HG03175 (cell line): ENCODE measurements at regions not wholly inside any gene's neighbourhood (a gene's known extent, or its start where the extent isn't known, plus 50 kb on each side); places are given as distances from the start of the nearest gene placed in this dataset.

ENCODE experiments used
- ATAC-seq: cut with Tn5 transposase; IDR thresholded peaks from one replicate; pipeline ENCODE4 v1.9.1; 2021; ENCODE audit warnings: mild to moderate bottlenecking, moderate library complexity; ENCODE audit not compliant: unreplicated experiment

DNA sequence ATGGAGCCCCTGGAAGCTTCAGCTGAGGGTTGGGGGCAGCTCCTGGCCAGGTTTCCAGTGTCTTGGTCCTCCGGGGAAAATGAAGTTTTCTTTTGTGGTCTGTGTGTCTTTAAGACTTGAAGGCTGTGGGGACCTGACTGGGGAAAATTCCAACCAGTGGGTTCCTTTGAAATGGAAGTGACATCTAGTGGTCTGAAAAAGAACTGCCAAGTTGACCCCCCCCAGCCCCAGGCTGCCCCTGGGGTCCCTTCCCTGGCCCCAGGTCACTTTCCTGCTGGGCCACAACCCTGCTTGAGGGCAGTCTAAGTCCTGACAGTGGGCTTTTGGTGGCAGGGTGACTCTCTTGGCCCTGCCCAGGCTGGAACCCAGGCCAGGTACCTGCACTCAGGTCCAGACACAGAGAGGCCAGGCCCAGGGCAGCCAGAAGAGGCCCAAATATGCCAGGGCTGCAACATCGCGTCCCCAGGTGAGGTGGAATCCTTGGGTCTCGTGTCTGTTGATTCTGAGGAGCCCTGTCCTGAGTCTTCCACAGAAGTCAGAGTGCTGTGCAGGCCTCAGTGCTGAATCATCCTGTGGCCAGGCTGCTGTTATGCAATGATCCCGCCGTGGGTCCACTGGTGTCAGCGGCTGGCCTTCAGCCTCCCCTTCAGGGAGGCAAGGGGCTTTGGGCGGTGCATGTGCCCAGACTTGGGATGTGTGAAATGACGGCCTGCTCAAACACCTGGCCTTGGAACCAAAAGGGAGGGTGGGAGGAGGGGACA is 68.4 kb downstream of the VEGFA start:
- ATAC-seq = no peak

DNA sequence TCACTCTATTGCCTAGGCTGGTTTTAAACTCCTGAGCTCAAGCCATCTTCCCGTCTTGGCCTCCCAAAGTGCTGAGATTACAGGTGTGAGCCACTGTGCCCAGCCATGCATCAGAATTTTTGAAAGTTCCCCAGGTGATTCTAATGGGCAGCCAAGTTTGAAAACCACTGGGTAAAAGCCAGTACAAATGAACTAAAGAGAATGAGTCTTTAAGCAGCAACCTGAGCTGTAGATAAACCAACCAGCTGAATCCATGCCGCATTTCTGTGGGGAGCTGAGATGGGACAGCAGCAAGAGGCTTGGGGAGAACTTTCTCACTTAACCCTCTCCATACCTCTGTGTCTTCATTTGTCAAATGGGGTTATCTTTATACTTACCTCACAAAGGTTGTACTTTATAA is 67.5 kb downstream of the VEGFA start:
- ATAC-seq = no peak

DNA sequence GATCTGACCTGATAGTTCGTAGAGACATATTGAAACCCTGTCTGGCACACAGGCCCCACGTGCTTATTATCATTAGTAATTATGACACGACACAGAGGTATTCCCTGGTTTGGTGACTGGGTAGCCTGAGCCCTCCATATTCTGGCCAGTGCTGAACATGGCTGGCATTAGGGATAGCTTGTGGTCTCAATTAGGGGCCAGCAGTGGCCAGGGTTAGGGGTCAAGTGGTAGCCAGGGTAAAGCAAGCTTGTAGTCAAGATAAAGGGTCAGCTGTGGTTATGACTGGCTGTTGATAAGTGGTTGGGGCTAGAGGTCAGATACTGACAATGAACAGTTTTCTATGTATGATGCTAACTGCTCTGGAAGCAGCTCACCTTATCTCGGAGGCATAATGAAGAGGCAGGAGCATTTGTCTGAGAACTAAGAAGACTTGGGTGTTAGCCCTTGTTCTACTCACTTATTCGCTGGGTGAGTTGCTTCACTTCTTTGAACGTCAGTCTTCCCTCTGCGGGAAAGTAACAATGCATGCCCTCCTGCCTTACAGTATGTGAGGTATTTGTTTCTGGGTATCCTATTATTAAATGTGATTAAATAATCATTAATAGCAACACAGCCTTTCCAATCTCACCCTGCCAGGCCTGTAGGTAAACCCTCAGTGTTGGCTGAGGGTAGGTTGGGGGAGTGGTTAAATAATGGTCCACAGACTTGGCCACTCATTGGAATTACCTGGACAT is 66.7 kb downstream of the VEGFA start:
- no peak for ATAC-seq
